HFFc6 (cell line): ENCODE measurements at regions not wholly inside any gene's neighbourhood (a gene's known extent, or its start where the extent isn't known, plus 50 kb on each side); places are given as distances from the start of the nearest gene placed in this dataset.

Experiments
- DNase-seq: peaks from one replicate; pipeline ENCODE4 v3.0.0-alpha.2; 2018
- H3K27ac Mint-ChIP-seq: 2 replicates; pipeline ENCODE4 v1.8.0; 2020; ENCODE audit warnings: mild to moderate bottlenecking, mixed read lengths
- H3K27me3 Mint-ChIP-seq: 2 replicates; pipeline ENCODE4 v1.8.0; 2021; ENCODE audit warnings: mild to moderate bottlenecking, moderate library complexity, mixed read lengths; ENCODE audit not compliant: insufficient read depth
- H3K36me3 Mint-ChIP-seq: 2 replicates; pipeline ENCODE4 v1.8.0; 2021; ENCODE audit warnings: low read depth, mixed read lengths
- H3K4me1 Mint-ChIP-seq: 2 replicates; pipeline ENCODE4 v1.8.0; 2020; ENCODE audit warnings: low read depth, mixed read lengths
- H3K4me3 Mint-ChIP-seq: 2 replicates; pipeline ENCODE4 v1.8.0; 2020; ENCODE audit warnings: mild to moderate bottlenecking, moderate library complexity, mixed read lengths
- H3K9me3 Mint-ChIP-seq: 2 replicates; pipeline ENCODE4 v1.8.0; 2020; ENCODE audit warnings: mild to moderate bottlenecking, mixed read lengths
- TF ChIP-seq, protein P1 (sequence below): fragments of 200-600 bp; sonication (generic); IDR thresholded peaks from 2 replicates; pipeline ENCODE4 v1.5.0; 2021; ENCODE audit warnings: antibody characterized with exemption, mild to moderate bottlenecking

DNA sequence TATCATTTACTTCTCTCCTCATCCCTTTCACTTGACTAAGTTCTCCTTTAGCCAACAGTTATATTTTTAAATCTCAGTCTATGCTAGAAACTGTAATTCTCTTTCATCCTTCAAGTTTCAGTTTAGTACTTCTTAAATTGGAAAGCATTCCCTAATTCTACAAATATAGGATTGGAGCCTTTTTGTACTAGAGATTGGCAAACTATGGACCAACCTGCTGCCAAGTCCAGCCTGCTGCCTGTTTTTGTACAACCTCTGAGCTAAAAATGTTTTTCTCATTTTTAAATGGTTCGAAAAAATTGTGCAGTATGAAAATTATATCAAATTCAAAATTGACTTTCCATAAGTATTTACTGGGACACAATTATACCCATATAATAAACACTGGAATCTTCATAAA is 1381.5 kb upstream of the SPRY2 start:
- DNase-seq: no peak
- H3K4me3 Mint-ChIP-seq: no peak overlapping the region
- no peaks in the 10 kb centered on the region for H3K36me3 Mint-ChIP-seq
- H3K9me3 Mint-ChIP-seq: peaks cover 26% of the 10 kb centered on the region
- H3K27me3 Mint-ChIP-seq: no peaks in the 10 kb centered on the region
- no peak overlapping the region for H3K27ac Mint-ChIP-seq
- H3K4me1 Mint-ChIP-seq: no peaks in the 10 kb centered on the region
- TF ChIP-seq, protein P1, sequence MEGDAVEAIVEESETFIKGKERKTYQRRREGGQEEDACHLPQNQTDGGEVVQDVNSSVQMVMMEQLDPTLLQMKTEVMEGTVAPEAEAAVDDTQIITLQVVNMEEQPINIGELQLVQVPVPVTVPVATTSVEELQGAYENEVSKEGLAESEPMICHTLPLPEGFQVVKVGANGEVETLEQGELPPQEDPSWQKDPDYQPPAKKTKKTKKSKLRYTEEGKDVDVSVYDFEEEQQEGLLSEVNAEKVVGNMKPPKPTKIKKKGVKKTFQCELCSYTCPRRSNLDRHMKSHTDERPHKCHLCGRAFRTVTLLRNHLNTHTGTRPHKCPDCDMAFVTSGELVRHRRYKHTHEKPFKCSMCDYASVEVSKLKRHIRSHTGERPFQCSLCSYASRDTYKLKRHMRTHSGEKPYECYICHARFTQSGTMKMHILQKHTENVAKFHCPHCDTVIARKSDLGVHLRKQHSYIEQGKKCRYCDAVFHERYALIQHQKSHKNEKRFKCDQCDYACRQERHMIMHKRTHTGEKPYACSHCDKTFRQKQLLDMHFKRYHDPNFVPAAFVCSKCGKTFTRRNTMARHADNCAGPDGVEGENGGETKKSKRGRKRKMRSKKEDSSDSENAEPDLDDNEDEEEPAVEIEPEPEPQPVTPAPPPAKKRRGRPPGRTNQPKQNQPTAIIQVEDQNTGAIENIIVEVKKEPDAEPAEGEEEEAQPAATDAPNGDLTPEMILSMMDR: no peak

DNA sequence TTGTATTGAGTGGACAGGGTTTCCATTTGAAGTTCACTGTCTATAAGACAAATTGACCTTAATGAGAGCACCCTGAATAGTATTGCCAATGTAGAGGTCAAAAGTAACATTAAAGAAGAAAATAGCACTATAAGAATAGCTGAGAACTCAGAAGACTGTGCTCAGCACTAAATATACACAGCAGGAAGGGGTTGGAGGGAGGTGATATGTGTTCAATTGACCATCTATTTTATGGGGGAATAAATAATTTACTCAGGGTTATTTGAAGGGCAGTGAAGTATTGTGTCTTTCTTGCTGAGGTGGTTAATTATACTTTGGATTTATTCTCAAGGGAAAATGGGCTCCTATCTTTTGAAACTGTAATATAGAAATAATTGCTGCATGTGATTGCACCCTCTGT is 1380.5 kb upstream of the SPRY2 start:
- peaks cover 21% of the 10 kb centered on the region for H3K9me3 Mint-ChIP-seq

DNA sequence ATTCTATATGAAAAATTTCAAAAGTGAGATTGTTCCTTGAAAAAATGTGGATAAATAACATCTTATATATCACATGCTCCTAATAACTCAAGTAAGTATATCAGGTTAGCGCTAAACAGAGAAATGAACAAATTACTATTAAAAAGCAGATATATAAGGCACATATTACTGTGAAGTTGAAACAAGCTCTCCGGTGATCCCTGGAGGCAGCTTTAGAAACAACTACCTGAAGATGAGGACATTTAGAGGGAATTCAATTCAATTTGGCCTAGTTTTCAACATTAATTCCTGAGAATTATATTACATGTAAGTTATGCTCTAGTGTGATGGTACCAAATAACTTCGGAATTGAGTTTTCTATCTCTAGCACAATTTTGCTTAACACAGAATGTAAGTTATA is 1373.6 kb upstream of the SPRY2 start:
- Mint-ChIP-seq H3K9me3 (peaks cover 22% of the 10 kb centered on the region), H3K27ac (no peak overlapping the region), H3K4me3 (no peak overlapping the region), H3K36me3 (no peaks in the 10 kb centered on the region), H3K4me1 (no peaks in the 10 kb centered on the region), H3K27me3 (no peaks in the 10 kb centered on the region)
- TF ChIP-seq, protein P1: no peak
- DNase-seq: no peak

More for the DNA sequence above, 1380.5 kb upstream of the SPRY2 start:
- Mint-ChIP-seq H3K27me3 (no peaks in the 10 kb centered on the region), H3K36me3 (no peaks in the 10 kb centered on the region), H3K27ac (no peak overlapping the region), H3K4me1 (no peaks in the 10 kb centered on the region), H3K4me3 (no peak overlapping the region)
- no peak for DNase-seq
- TF ChIP-seq, protein P1: no peak

DNA sequence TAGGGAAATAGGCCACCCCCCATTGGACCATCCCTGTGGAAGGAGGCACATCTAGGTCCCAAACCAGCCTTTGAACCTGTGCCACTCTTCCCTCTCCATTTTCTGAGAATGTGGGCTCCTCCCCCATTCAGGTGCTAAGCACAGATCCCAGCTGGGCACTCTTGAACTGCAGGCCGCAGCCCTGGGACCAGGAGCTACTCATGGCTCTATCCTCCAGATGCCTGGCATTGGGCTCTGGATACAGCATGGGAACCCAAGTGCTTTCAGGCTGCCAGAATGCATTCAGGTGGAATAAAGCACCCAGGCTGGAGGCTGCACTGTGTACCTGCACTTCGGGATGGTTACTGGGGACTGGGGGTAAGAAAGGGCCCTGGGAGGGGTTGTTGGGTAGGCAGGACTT is 1372.3 kb upstream of the SPRY2 start:
- TF ChIP-seq, protein P1: no peak
- Mint-ChIP-seq H3K4me1 (no peaks in the 10 kb centered on the region), H3K9me3 (peaks cover 35% of the 10 kb centered on the region), H3K27me3 (no peaks in the 10 kb centered on the region), H3K4me3 (no peak overlapping the region), H3K27ac (no peak overlapping the region), H3K36me3 (no peaks in the 10 kb centered on the region)
- DNase-seq: no peak

DNA sequence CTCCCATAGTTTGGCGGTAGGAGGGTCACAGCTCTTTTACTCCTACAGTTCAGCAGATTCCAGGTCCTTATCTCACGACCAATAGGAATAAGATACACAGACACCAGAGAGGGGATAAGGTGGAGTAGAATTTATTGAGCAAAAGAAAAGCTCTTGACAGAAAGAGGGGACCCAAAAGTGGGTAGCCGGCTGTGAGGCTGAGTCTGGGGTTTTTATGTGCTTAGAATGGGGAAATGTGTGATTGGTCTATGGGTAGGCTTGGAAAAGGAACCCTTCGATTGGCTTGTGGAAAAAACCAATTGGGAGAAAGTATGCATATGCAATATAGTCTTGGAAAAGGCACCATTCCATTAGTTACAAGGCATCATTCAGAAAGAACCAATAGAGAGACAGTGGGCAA is 1356.9 kb upstream of the SPRY2 start:
- Mint-ChIP-seq H3K9me3 (peaks cover 25% of the 10 kb centered on the region), H3K27me3 (no peaks in the 10 kb centered on the region), H3K4me1 (no peaks in the 10 kb centered on the region), H3K4me3 (no peak overlapping the region), H3K36me3 (no peaks in the 10 kb centered on the region), H3K27ac (no peak overlapping the region)
- TF ChIP-seq, protein P1: no peak
- no peak for DNase-seq

DNA sequence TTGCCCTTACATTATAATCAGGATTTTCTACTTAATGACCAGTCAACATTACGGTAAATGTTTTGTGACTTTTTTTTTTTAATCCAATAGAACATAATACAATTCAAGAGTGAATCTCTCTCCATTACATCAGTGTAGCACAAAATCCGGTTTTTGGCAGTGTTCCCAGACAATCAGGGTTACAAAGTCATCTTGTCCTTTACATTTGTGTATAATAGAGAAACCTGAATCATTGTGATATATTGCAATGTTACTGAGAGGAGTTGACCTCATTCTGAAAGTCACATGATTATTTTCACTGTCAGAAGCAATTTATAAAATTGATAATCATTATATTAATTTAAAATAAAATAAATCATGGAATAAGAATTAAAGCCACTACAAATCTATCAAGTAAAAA is 1346.0 kb upstream of the SPRY2 start:
- Mint-ChIP-seq H3K9me3 (peaks cover 19% of the 10 kb centered on the region), H3K27me3 (no peaks in the 10 kb centered on the region), H3K27ac (no peak overlapping the region), H3K4me1 (no peaks in the 10 kb centered on the region), H3K4me3 (no peak overlapping the region), H3K36me3 (peaks cover 5% of the 10 kb centered on the region; the same call in 1 of the 2 replicates)
- DNase-seq: no peak
- TF ChIP-seq, protein P1: no peak
